GM12801 (cell line): ENCODE measurements at regions not wholly inside any gene's neighbourhood (a gene's known extent, or its start where the extent isn't known, plus 50 kb on each side); places are given as distances from the start of the nearest gene placed in this dataset.

Experiments
- TF ChIP-seq, protein P1 (sequence below): IDR thresholded peaks from one replicate; pipeline ENCODE4 v1.5.1; 2011; ENCODE audit warnings: control low read depth; ENCODE audit not compliant: insufficient read length; ENCODE audit errors: extremely low read depth

DNA sequence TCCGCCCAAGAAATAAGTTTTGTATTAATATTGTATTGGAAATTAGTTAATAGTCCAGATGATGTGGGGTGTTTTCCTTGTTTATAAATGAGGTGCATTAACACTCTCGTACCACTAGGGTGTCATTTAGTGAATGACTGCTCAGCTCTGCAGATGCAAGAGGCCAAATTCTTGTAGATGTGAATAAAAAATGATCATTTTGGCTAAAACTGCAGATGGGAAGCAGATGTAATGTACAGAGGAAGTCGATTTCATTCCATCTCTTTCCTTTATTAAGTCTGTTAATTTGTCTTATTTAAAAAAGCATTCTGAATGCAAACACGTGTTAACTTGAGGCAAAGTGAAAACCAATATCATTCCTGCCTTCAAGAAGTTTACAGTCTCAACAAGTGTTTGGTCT, 108.1 kb downstream of the DHX15 start:
- TF ChIP-seq, protein P1, sequence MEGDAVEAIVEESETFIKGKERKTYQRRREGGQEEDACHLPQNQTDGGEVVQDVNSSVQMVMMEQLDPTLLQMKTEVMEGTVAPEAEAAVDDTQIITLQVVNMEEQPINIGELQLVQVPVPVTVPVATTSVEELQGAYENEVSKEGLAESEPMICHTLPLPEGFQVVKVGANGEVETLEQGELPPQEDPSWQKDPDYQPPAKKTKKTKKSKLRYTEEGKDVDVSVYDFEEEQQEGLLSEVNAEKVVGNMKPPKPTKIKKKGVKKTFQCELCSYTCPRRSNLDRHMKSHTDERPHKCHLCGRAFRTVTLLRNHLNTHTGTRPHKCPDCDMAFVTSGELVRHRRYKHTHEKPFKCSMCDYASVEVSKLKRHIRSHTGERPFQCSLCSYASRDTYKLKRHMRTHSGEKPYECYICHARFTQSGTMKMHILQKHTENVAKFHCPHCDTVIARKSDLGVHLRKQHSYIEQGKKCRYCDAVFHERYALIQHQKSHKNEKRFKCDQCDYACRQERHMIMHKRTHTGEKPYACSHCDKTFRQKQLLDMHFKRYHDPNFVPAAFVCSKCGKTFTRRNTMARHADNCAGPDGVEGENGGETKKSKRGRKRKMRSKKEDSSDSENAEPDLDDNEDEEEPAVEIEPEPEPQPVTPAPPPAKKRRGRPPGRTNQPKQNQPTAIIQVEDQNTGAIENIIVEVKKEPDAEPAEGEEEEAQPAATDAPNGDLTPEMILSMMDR = no peak

DNA sequence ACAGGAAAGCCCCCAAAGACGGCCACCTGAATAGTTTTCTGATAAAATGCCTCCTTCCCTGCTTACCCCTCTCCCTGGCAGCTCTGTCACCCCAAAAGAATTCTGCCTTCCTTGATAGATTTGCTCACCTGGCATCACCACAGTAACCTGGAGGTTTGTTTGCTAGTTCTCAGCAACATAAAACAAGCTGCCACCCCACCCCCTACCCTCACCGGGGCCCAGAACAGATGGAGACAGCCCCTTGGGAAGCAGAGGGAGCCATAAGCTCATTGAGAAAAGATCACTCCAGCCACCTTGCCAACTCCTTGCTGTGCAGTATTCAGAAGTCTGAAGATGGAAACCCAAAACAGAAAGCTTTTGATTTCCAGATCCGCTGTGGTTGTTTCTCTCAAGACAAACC, 108.6 kb downstream of the DHX15 start:
- TF ChIP-seq, protein P1 = no peak

DNA sequence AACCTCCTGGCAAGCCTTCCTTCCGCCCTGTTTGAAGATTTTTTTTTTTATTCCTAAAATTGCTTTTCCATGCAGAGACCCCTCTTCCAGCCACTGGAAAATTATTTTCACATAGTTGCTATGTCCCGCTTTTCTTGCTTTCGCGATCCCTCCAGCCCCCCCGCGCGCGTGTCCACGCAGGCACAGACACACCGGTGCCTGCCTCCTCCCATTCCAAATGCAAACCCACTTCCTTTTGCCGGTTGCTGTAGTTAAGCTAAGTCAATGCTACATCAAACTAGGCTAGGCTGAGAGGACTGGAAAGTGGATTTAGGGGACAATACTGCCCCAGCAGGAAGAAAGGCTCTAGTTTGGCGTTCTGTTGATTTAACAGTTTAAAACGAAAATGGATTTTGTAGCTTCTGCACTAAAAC, 111.0 kb downstream of the DHX15 start:
- TF ChIP-seq, protein P1 = no peak

DNA sequence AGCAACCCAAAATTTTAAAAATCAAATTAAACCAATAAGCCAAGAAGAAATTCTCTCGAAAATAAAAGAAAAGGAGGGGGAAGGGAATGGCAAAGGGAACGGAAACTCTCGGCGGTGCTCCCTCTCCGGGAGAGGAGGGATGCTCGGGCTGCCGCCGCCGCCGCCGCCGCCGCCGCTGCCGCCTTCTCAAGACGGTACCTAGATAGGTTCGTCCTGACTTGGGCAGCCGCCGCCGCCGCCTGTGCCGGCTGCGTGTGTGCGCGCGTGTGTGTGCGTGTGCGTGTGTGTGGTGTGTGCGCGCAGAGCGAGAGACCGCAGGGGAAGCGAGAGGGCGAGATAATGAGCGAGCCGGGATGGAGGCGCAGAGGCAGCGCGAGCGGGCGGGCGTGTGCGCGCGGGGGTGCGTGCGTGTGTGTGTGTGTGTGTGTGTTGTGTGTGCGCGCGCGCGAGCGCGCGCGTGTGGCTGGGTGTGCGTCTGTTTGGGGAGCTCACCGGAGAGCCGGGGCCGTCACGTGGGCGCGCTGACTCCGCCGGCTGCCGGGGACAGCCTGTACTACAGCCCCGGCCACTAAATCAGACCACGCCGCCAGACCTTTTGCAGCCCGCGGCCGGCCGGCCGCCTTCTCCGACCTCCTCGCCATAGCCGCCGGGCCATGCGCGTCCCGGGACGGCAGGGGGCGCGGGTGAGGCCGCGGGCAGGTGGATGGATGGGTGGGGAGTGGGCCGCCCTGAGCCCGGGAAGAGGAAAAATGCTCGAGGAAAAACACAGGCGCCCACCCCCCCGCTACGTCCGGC, 111.6 kb downstream of the DHX15 start:
- TF ChIP-seq, protein P1 = no peak

DNA sequence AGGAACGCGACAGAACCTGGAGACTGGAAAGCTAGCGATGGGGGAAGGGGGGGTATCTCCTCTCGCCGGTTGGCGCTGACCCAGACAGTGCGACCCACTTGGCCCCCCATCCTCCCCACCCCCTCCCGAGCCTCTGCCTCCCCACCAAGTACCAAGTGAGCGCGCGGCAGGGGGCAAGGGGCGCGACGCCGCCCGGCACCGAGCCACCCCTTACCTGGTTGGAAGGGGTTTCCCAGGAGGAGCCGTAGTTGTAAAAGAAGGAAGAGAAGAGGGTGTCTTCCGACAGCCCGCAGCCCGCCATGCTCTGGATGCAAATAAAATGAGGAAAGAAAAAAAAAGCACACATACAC, 112.2 kb downstream of the DHX15 start:
- TF ChIP-seq, protein P1 = no peak

DNA sequence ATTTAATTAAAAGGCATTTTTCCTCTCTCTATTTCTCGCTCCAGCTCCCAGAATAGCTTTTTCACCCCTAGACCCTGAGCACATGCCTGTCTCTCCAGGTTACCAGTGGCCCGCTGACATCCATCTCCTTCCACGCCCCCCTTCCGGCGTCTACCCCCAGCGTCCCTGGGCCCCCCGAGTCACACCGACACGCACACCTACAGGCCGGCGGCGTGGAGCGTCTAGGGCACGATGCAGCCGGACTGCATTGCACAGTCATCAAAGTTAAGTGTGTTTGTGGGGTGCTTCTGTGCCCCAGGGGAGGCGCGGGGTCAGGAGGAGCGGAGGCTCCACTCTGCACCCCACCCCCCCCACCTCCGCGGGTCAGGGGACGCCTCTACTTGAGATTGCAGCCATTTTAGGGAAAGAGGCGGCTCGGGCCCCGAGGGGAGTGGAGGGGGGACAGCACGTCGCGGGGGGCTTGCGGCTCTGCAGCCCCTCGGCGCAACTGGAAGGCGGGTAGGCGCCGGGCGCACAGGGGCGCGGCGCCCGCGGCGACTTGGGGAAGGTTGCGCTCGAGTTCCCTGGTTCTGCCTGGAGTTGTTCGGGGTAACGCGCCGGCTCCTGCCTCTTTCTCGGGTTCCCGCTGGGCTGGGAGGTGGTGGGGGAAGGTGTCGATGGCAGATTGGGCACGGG, 112.7 kb downstream of the DHX15 start:
- TF ChIP-seq, protein P1 = no peak

DNA sequence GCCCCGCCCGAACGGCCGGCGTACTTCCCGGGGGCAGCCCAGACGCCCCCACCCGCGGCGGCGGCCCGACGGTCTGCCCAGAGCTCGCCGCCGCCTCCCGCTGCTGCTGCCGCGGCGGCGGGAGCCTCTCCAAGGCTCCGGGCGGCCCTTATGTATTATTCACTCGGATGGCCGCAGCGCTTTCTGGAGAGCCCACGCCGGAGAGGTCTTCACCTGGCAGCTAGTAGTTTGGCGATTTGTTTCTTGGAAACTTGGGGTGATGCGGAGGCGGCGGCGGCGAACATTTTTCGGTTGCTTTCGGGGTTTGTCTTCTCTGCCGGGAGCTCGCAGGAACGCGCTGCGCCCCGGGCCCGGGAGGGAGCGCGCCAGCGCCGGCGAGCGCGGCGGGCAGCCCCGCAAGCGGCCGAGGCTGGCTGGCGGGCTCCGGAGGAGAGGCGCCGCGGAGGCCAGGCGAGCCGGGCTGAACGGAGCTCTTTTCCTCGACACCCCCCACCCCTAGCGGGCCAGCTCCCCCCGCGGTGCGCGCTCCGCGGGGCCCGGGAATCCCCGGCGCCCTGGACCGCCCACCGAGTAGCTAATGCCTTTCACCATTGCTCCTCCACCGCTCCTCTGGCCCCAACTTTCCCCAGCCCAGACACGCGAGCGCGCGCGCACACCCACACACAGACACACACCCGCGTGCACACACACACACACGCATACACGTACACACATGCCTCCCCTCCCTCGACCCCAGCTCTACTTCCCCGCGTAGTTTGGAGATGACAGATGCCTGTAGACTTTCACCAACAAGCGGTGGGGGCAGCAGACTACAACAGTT, 113.5 kb downstream of the DHX15 start:
- TF ChIP-seq, protein P1 = no peak
